CD8-positive, alpha-beta memory T cell (primary cell): ENCODE measurements at regions not wholly inside any gene's neighbourhood (a gene's known extent, or its start where the extent isn't known, plus 50 kb on each side); places are given as distances from the start of the nearest gene placed in this dataset.

Source experiments
- CTCF ChIA-PET: fragments of 350-600 bp; sonication (Branson Sonifier 250); formaldehyde crosslinking; loops from one replicate; lab custom pipeline; 2021; ENCODE audit warnings: antibody characterized with exemption; lab: Charles Lee
- POLR2A ChIA-PET: fragments of 350-600 bp; sonication (Branson Sonifier 250); formaldehyde crosslinking; loops from one replicate; lab custom pipeline; 2021; ENCODE audit warnings: antibody characterized with exemption; lab: Charles Lee
- DNase-seq, 5 donors: peaks; one replicate each; pipeline versions ENCODE4 v3.0.0 to v3.0.0-alpha.2; 2020 to 2022; ENCODE audit warnings: mixed read lengths in 1 of 5
- H3K27ac ChIP-seq: one replicate; pipeline ENCODE4 v1.7.0; 2013; ENCODE audit warnings: low read depth, mild to moderate bottlenecking, low read length, moderate library complexity
- H3K27me3 ChIP-seq: 2 replicates; pipeline ENCODE4 v1.7.0; 2013; ENCODE audit warnings: low read length, mild to moderate bottlenecking; ENCODE audit not compliant: insufficient read depth, poor library complexity, severe bottlenecking
- H3K36me3 ChIP-seq: 2 replicates; pipeline ENCODE4 v1.7.0; 2013; ENCODE audit warnings: mild to moderate bottlenecking, low read length, moderate library complexity; ENCODE audit not compliant: insufficient read depth
- H3K4me1 ChIP-seq: 2 replicates; pipeline ENCODE4 v1.7.0; 2013; ENCODE audit warnings: mild to moderate bottlenecking, low read length, moderate library complexity; ENCODE audit not compliant: insufficient read depth
- H3K4me3 ChIP-seq: 2 replicates; pipeline ENCODE4 v1.7.0; 2013; ENCODE audit warnings: mild to moderate bottlenecking, low read length
- H3K9me3 ChIP-seq: 2 replicates; pipeline ENCODE4 v1.7.0; 2013; ENCODE audit warnings: mild to moderate bottlenecking, low read length
- H3K27ac Mint-ChIP-seq, 8 donors: one replicate each; pipeline ENCODE4 v1.8.0; 2020 to 2021; ENCODE audit warnings: mixed read lengths in 8 of 8, mild to moderate bottlenecking in 6 of 8, inconsistent platforms in 3 of 8, moderate library complexity in 3 of 8
- H3K27me3 Mint-ChIP-seq, 2 donors: one replicate each; pipeline ENCODE4 v1.8.0; 2020 to 2021; ENCODE audit warnings: mixed read lengths in 2 of 2, mild to moderate bottlenecking in 1 of 2, moderate library complexity in 1 of 2
- H3K36me3 Mint-ChIP-seq, 3 donors: one replicate each; pipeline ENCODE4 v1.8.0; 2020 to 2021; ENCODE audit warnings: mixed read lengths in 3 of 3, inconsistent platforms in 1 of 3, mild to moderate bottlenecking in 1 of 3
- H3K4me1 Mint-ChIP-seq, 3 donors: one replicate each; pipeline ENCODE4 v1.8.0; 2020 to 2021; ENCODE audit warnings: mixed read lengths in 3 of 3, inconsistent platforms in 1 of 3, mild to moderate bottlenecking in 1 of 3
- H3K4me3 Mint-ChIP-seq, 7 donors: one replicate each; pipeline ENCODE4 v1.8.0; 2020 to 2021; ENCODE audit warnings: mixed read lengths in 7 of 7, mild to moderate bottlenecking in 6 of 7, moderate library complexity in 4 of 7, inconsistent platforms in 2 of 7
- H3K9me3 Mint-ChIP-seq, 5 donors: one replicate each; pipeline ENCODE4 v1.8.0; 2020 to 2022; ENCODE audit warnings: mixed read lengths in 5 of 5, mild to moderate bottlenecking in 3 of 5, moderate library complexity in 2 of 5, inconsistent platforms in 1 of 5

- Mint-ChIP-seq H3K27ac (no peak overlapping the region), H3K27me3 (no peaks in the 10 kb centered on the region), H3K4me1 (no peaks in the 10 kb centered on the region), H3K36me3 (no peaks in the 10 kb centered on the region), H3K4me3 (no peak overlapping the region), H3K9me3 (peaks cover 6 to 35% (median 16%) of the 10 kb centered on the region in 5 donors)
- H3K27ac ChIP-seq: no peak overlapping the region
- no peak for DNase-seq
- no peaks in the 10 kb centered on the region for H3K36me3 ChIP-seq
- no peaks in the 10 kb centered on the region for H3K4me1 ChIP-seq
- H3K9me3 ChIP-seq: no peaks in the 10 kb centered on the region
- no peak overlapping the region for H3K4me3 ChIP-seq
- H3K27me3 ChIP-seq: no peaks in the 10 kb centered on the region
- ChIA-PET CTCF (no interaction called here), POLR2A (no interaction called here)
Observed at GRCh38 chr2:21748501-21748900, 624.7 kb downstream of the TDRD15 start.

- Histone ChIP-seq H3K27ac (no peak overlapping the region), H3K4me1 (no peaks in the 10 kb centered on the region), H3K36me3 (no peaks in the 10 kb centered on the region), H3K4me3 (no peak overlapping the region), H3K27me3 (no peaks in the 10 kb centered on the region), H3K9me3 (no peaks in the 10 kb centered on the region)
- Mint-ChIP-seq H3K4me1 (no peaks in the 10 kb centered on the region), H3K27ac (no peak overlapping the region), H3K4me3 (no peak overlapping the region), H3K36me3 (no peaks in the 10 kb centered on the region), H3K9me3 (peaks cover 5 to 37% (median 11%) of the 10 kb centered on the region in 5 donors), H3K27me3 (no peaks in the 10 kb centered on the region)
- POLR2A ChIA-PET: no interaction called here
- no peak for DNase-seq
- CTCF ChIA-PET: no interaction called here
Observed at GRCh38 chr2:21754164-21754788, 630.5 kb downstream of the TDRD15 start.

- CTCF ChIA-PET: no interaction called here
- Histone ChIP-seq H3K27ac (no peak overlapping the region), H3K4me1 (no peaks in the 10 kb centered on the region), H3K4me3 (no peak overlapping the region), H3K36me3 (no peaks in the 10 kb centered on the region), H3K27me3 (no peaks in the 10 kb centered on the region), H3K9me3 (no peaks in the 10 kb centered on the region)
- H3K27ac Mint-ChIP-seq: no peak overlapping the region
- peaks cover 0 to 1% of the 10 kb centered on the region in 2 donors for H3K27me3 Mint-ChIP-seq
- DNase-seq: no peak
- H3K36me3 Mint-ChIP-seq: no peaks in the 10 kb centered on the region
- H3K4me3 Mint-ChIP-seq: no peak overlapping the region
- no peaks in the 10 kb centered on the region for H3K4me1 Mint-ChIP-seq
- POLR2A ChIA-PET: no interaction called here
- peaks cover 4 to 32% (median 7%) of the 10 kb centered on the region in 5 donors for H3K9me3 Mint-ChIP-seq
Observed at GRCh38 chr2:21757805-21758430, 634.1 kb downstream of the TDRD15 start.

GRCh38 chr2:21759819-21760218 is 636.1 kb downstream of the TDRD15 start:
- H3K27ac ChIP-seq: no peak overlapping the region
- no peaks in the 10 kb centered on the region for H3K36me3 ChIP-seq
- no peaks in the 10 kb centered on the region for H3K4me1 Mint-ChIP-seq
- no peak overlapping the region for H3K4me3 Mint-ChIP-seq
- ChIA-PET POLR2A (no interaction called here), CTCF (no interaction called here)
- H3K9me3 Mint-ChIP-seq: peaks cover 1 to 26% (median 6%) of the 10 kb centered on the region in 5 donors
- H3K9me3 ChIP-seq: no peaks in the 10 kb centered on the region
- H3K36me3 Mint-ChIP-seq: no peaks in the 10 kb centered on the region
- H3K27me3 Mint-ChIP-seq: peaks cover 0 to 1% of the 10 kb centered on the region in 2 donors
- no peaks in the 10 kb centered on the region for H3K4me1 ChIP-seq
- no peaks in the 10 kb centered on the region for H3K27me3 ChIP-seq
- H3K4me3 ChIP-seq: no peak overlapping the region
- no peak for DNase-seq
- no peak overlapping the region for H3K27ac Mint-ChIP-seq

GRCh38 chr2:21761361-21761760 is 637.6 kb downstream of the TDRD15 start:
- Histone ChIP-seq H3K27me3 (no peaks in the 10 kb centered on the region), H3K27ac (no peak overlapping the region), H3K4me3 (no peak overlapping the region), H3K9me3 (no peaks in the 10 kb centered on the region), H3K36me3 (no peaks in the 10 kb centered on the region), H3K4me1 (no peaks in the 10 kb centered on the region)
- Mint-ChIP-seq H3K27ac (no peak overlapping the region), H3K9me3 (peaks cover 0 to 23% (median 6%) of the 10 kb centered on the region in 5 donors), H3K36me3 (no peaks in the 10 kb centered on the region), H3K27me3 (peaks cover 0 to 1% of the 10 kb centered on the region in 2 donors), H3K4me3 (no peak overlapping the region), H3K4me1 (no peaks in the 10 kb centered on the region)
- DNase-seq: no peak
- ChIA-PET POLR2A (no interaction called here), CTCF (no interaction called here)

GRCh38 chr2:21763501-21763900 is 639.7 kb downstream of the TDRD15 start:
- H3K4me3 ChIP-seq: no peak overlapping the region
- Mint-ChIP-seq H3K36me3 (no peaks in the 10 kb centered on the region), H3K27ac (no peak overlapping the region), H3K27me3 (peaks cover 0 to 1% of the 10 kb centered on the region in 2 donors), H3K4me3 (no peak overlapping the region), H3K4me1 (no peaks in the 10 kb centered on the region), H3K9me3 (peaks cover 0 to 27% (median 7%) of the 10 kb centered on the region in 5 donors)
- no peak for DNase-seq
- H3K27me3 ChIP-seq: no peaks in the 10 kb centered on the region
- POLR2A ChIA-PET: no interaction called here
- no peaks in the 10 kb centered on the region for H3K9me3 ChIP-seq
- H3K4me1 ChIP-seq: no peaks in the 10 kb centered on the region
- no peak overlapping the region for H3K27ac ChIP-seq
- H3K36me3 ChIP-seq: no peaks in the 10 kb centered on the region
- CTCF ChIA-PET: no interaction called here

- Histone ChIP-seq H3K27me3 (no peaks in the 10 kb centered on the region), H3K36me3 (no peaks in the 10 kb centered on the region), H3K27ac (no peak overlapping the region), H3K4me1 (no peaks in the 10 kb centered on the region), H3K4me3 (no peak overlapping the region), H3K9me3 (no peaks in the 10 kb centered on the region)
- H3K9me3 Mint-ChIP-seq: peaks cover 0 to 34% (median 8%) of the 10 kb centered on the region in 5 donors
- no peak overlapping the region for H3K4me3 Mint-ChIP-seq
- H3K27me3 Mint-ChIP-seq: no peaks in the 10 kb centered on the region
- POLR2A ChIA-PET: no interaction called here
- no peaks in the 10 kb centered on the region for H3K36me3 Mint-ChIP-seq
- CTCF ChIA-PET: no interaction called here
- no peak for DNase-seq
- H3K4me1 Mint-ChIP-seq: no peaks in the 10 kb centered on the region
- H3K27ac Mint-ChIP-seq: no peak overlapping the region
Observed at GRCh38 chr2:21770787-21771186, 647.0 kb downstream of the TDRD15 start.

- Mint-ChIP-seq H3K4me3 (no peak overlapping the region), H3K27me3 (no peaks in the 10 kb centered on the region), H3K9me3 (peaks cover 0 to 26% (median 5%) of the 10 kb centered on the region in 5 donors), H3K36me3 (no peaks in the 10 kb centered on the region), H3K27ac (no peak overlapping the region), H3K4me1 (no peaks in the 10 kb centered on the region)
- H3K4me3 ChIP-seq: no peak overlapping the region
- H3K36me3 ChIP-seq: no peaks in the 10 kb centered on the region
- no peaks in the 10 kb centered on the region for H3K27me3 ChIP-seq
- H3K27ac ChIP-seq: no peak overlapping the region
- no peak for DNase-seq
- H3K9me3 ChIP-seq: no peaks in the 10 kb centered on the region
- ChIA-PET POLR2A (no interaction called here), CTCF (no interaction called here)
- H3K4me1 ChIP-seq: no peaks in the 10 kb centered on the region
Observed at GRCh38 chr2:21772624-21773023, 648.9 kb downstream of the TDRD15 start.
